ENCODE measurements at regions not wholly inside any gene's neighbourhood (a gene's known extent, or its start where the extent isn't known, plus 50 kb on each side); places are given as distances from the start of the nearest gene placed in this dataset.

- TF ChIP-seq, protein P1, sequence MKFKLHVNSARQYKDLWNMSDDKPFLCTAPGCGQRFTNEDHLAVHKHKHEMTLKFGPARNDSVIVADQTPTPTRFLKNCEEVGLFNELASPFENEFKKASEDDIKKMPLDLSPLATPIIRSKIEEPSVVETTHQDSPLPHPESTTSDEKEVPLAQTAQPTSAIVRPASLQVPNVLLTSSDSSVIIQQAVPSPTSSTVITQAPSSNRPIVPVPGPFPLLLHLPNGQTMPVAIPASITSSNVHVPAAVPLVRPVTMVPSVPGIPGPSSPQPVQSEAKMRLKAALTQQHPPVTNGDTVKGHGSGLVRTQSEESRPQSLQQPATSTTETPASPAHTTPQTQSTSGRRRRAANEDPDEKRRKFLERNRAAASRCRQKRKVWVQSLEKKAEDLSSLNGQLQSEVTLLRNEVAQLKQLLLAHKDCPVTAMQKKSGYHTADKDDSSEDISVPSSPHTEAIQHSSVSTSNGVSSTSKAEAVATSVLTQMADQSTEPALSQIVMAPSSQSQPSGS (IDR thresholded peaks at IDR 0.05; ENCODE audit: low read length): no peak
- TF ChIP-seq, protein P2, sequence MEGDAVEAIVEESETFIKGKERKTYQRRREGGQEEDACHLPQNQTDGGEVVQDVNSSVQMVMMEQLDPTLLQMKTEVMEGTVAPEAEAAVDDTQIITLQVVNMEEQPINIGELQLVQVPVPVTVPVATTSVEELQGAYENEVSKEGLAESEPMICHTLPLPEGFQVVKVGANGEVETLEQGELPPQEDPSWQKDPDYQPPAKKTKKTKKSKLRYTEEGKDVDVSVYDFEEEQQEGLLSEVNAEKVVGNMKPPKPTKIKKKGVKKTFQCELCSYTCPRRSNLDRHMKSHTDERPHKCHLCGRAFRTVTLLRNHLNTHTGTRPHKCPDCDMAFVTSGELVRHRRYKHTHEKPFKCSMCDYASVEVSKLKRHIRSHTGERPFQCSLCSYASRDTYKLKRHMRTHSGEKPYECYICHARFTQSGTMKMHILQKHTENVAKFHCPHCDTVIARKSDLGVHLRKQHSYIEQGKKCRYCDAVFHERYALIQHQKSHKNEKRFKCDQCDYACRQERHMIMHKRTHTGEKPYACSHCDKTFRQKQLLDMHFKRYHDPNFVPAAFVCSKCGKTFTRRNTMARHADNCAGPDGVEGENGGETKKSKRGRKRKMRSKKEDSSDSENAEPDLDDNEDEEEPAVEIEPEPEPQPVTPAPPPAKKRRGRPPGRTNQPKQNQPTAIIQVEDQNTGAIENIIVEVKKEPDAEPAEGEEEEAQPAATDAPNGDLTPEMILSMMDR (IDR thresholded peaks at IDR 0.05; ENCODE audit: control extremely low read depth in 1 of 3, insufficient read depth in 1 of 3, low read depth in 1 of 3, low read length in 3 of 3): no peak
- no peak for TF ChIP-seq JUN (IDR thresholded peaks at IDR 0.05; ENCODE audit: low read depth, low read length)
- no peak for TF ChIP-seq JUND (IDR thresholded peaks at IDR 0.05; ENCODE audit: low read length)
- TF ChIP-seq SIN3A (conservative IDR thresholded peaks at IDR 0.05 in 1 of 2, IDR thresholded peaks at IDR 0.05 in 1 of 2; ENCODE audit: low read depth in 1 of 2, low read length in 2 of 2): no peak
- no peak for TF ChIP-seq EP300 (IDR thresholded peaks at IDR 0.05; ENCODE audit: borderline replicate concordance in 1 of 2, low read depth in 2 of 2, low read length in 2 of 2)
These were observed 50.6 kb upstream of the GPC1 start for GRCh38 chr2:240384711-240385450.

All from H1 (cell line).